Fibroblast of lung (primary cell): ENCODE measurements at regions not wholly inside any gene's neighbourhood (a gene's known extent, or its start where the extent isn't known, plus 50 kb on each side); places are given as distances from the start of the nearest gene placed in this dataset.

Source experiments
- DNase-seq, 2 donors: peaks; one replicate each; pipeline versions ENCODE4 v3.0.0 to v3.0.0-alpha.2; 2010; ENCODE audit warnings: low read depth in 2 of 2
- H2AFZ ChIP-seq: 2 replicates; pipeline ENCODE4 v1.5.1; 2012; ENCODE audit warnings: low read length, control low read depth, inconsistent platforms
- H3K27ac ChIP-seq: 2 replicates; pipeline ENCODE4 v1.5.1; 2011; ENCODE audit warnings: low read length, control low read depth; ENCODE audit not compliant: insufficient read depth
- H3K27me3 ChIP-seq: 2 replicates; pipeline ENCODE4 v1.5.1; 2011; ENCODE audit warnings: mild to moderate bottlenecking, low read length; ENCODE audit not compliant: control insufficient read depth, insufficient read depth
- H3K36me3 ChIP-seq: 2 replicates; pipeline ENCODE4 v1.5.1; 2011; ENCODE audit warnings: low read length; ENCODE audit not compliant: control insufficient read depth, insufficient read depth
- H3K4me1 ChIP-seq: 2 replicates; pipeline ENCODE4 v1.5.1; 2011; ENCODE audit warnings: low read length; ENCODE audit not compliant: control insufficient read depth, insufficient read depth; ENCODE audit errors: extremely low read depth
- H3K4me2 ChIP-seq: 2 replicates; pipeline ENCODE4 v1.5.1; 2011; ENCODE audit warnings: low read length, control low read depth; ENCODE audit not compliant: insufficient read depth; ENCODE audit errors: extremely low read depth
- H3K4me3 ChIP-seq, 4 experiments: fragments of 200-600 bp in 1 of 4; sonication (generic) in 1 of 4; replicated peaks in 1 of 4; 2 replicates each; pipeline ENCODE4 v1.5.1; 2011 to 2016; ENCODE audit warnings: low read length in 4 of 4, low read depth in 3 of 4, mild to moderate bottlenecking in 3 of 4, control low read depth in 2 of 4, inconsistent platforms in 1 of 4, mixed read lengths in 1 of 4; ENCODE audit not compliant: insufficient read depth in 1 of 4; ENCODE audit errors: control extremely low read depth in 1 of 4
- H3K79me2 ChIP-seq: 2 replicates; pipeline ENCODE4 v1.5.1; 2012; ENCODE audit warnings: mild to moderate bottlenecking, low read length, inconsistent platforms; ENCODE audit not compliant: control insufficient read depth, insufficient read depth
- H3K9ac ChIP-seq: 2 replicates; pipeline ENCODE4 v1.5.1; 2011; ENCODE audit warnings: mild to moderate bottlenecking, low read length, control low read depth; ENCODE audit not compliant: insufficient read depth
- H3K9me3 ChIP-seq: 2 replicates; pipeline ENCODE4 v1.5.1; 2012; ENCODE audit warnings: low read depth, low read length; ENCODE audit not compliant: control insufficient read depth, insufficient read depth
- H4K20me1 ChIP-seq: 2 replicates; pipeline ENCODE4 v1.5.1; 2011; ENCODE audit warnings: low read length; ENCODE audit not compliant: control insufficient read depth, insufficient read depth; ENCODE audit errors: extremely low read depth
- EZH2 ChIP-seq: IDR thresholded peaks from 2 replicates; pipeline ENCODE4 v1.5.1; 2012; ENCODE audit warnings: low read length, control low read depth, mild to moderate bottlenecking; ENCODE audit errors: missing control alignments
- TF ChIP-seq, protein P1 (sequence below), 2 donors: IDR thresholded peaks in 1 of 2; conservative IDR thresholded peaks in 1 of 2; 1 replicate in 1 of 2; 2 replicates in 1 of 2; pipeline ENCODE4 v1.5.1; 2011 to 2012; ENCODE audit warnings: low read length in 2 of 2, control low read depth in 1 of 2, inconsistent platforms in 1 of 2, low read depth in 1 of 2, mild to moderate bottlenecking in 1 of 2

DNA sequence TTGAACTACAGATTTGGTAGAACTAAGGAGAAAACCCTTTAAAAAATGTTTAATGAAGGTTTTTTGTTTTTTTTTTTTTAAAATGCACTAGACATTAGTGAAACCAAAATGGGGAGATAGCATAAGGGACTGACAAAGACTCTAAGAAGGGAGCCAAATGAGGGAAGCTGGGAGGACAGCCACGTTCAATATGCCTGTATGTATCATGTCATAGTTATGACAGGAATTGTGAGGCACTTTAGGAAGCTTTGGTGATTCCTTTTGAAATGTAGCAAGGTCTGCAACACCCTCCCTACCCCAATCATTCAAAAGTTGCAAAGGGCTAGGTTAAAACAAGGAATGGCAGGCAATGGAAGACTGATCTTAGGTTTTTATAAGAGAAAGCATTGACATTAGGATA, 526.0 kb downstream of the TLL1 start:
- no peak for TF ChIP-seq EZH2
- TF ChIP-seq, protein P1, sequence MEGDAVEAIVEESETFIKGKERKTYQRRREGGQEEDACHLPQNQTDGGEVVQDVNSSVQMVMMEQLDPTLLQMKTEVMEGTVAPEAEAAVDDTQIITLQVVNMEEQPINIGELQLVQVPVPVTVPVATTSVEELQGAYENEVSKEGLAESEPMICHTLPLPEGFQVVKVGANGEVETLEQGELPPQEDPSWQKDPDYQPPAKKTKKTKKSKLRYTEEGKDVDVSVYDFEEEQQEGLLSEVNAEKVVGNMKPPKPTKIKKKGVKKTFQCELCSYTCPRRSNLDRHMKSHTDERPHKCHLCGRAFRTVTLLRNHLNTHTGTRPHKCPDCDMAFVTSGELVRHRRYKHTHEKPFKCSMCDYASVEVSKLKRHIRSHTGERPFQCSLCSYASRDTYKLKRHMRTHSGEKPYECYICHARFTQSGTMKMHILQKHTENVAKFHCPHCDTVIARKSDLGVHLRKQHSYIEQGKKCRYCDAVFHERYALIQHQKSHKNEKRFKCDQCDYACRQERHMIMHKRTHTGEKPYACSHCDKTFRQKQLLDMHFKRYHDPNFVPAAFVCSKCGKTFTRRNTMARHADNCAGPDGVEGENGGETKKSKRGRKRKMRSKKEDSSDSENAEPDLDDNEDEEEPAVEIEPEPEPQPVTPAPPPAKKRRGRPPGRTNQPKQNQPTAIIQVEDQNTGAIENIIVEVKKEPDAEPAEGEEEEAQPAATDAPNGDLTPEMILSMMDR (conservative IDR thresholded peaks at IDR 0.05 in 1 of 2, IDR thresholded peaks at IDR 0.05 in 1 of 2; ENCODE audit: low read depth in 1 of 2, low read length in 2 of 2): no peak
- Histone ChIP-seq H3K36me3 (no peaks in the 10 kb centered on the region), H4K20me1 (no peaks in the 10 kb centered on the region), H3K9ac (no peak overlapping the region), H3K4me2 (no peak overlapping the region), H3K27ac (no peak overlapping the region), H3K4me3 (no peak overlapping the region), H3K9me3 (no peaks in the 10 kb centered on the region), H2AFZ (no peak overlapping the region), H3K27me3 (no peaks in the 10 kb centered on the region), H3K4me1 (no peaks in the 10 kb centered on the region), H3K79me2 (no peaks in the 10 kb centered on the region)
- peak in 1 of 2 donors; percentile 6 for DNase-seq

DNA sequence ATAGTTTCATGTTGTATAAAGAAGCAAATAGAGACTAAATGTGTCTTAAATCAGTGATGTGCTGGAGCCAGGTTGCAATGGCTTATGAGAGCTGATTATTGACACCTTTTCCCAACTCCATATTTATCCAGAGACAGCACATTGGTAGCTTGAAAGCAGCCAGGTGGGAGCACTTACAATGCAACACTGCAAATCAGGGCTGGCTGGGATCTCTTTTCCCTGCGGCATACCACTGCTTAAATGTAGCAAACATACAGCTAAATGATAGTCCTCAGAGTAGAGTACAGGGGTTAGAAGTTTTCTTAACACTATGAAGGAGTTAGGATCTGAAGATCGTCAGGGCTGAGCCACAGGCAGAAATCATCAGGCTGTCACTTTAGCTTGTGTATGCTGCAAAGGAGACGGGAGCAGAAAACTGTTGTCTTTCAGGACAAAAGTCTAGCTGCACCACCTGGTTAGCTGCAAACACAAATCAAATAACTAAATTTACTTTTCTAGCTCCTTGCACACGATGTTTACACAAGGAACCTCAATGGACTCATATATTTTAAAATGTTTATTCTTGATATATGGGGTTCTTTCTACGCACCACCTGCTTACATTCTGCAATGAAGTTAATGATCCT, 527.3 kb downstream of the TLL1 start:
- H2AFZ ChIP-seq: no peak overlapping the region

DNA sequence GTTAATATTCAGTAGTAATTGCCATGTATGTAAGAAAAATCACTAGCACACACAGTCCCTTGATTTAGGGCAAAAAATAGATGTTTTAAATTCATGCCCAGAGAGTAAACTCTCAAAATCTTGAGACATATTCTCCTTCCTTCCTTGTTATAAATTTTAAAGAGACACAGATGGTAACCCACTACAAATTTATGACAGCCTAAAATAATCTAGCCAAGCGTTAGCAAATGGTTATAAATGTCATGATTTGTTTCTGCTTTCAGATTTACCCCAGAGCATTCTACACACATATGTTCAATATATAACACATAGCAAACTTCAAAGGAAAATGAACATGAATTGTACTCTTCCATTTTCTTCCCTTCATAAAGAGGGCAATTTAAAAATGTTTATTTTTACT, 540.3 kb downstream of the TLL1 start:
- no peak for TF ChIP-seq EZH2
- TF ChIP-seq, protein P1 (conservative IDR thresholded peaks at IDR 0.05 in 1 of 2, IDR thresholded peaks at IDR 0.05 in 1 of 2; ENCODE audit: low read depth in 1 of 2, low read length in 2 of 2): no peak
- no peak overlapping the region for H3K27ac ChIP-seq
- H3K4me1 ChIP-seq: no peaks in the 10 kb centered on the region
- no peak overlapping the region for H3K9ac ChIP-seq
- DNase-seq: no peak
- no peak overlapping the region for H3K4me2 ChIP-seq
- no peak overlapping the region for H3K4me3 ChIP-seq
- no peaks in the 10 kb centered on the region for H3K36me3 ChIP-seq
- no peak overlapping the region for H2AFZ ChIP-seq
- H3K79me2 ChIP-seq: no peaks in the 10 kb centered on the region
- no peaks in the 10 kb centered on the region for H3K9me3 ChIP-seq
- no peaks in the 10 kb centered on the region for H4K20me1 ChIP-seq
- H3K27me3 ChIP-seq: no peaks in the 10 kb centered on the region

More for the DNA sequence above, 527.3 kb downstream of the TLL1 start:
- Histone ChIP-seq H3K36me3 (no peaks in the 10 kb centered on the region), H3K9ac (no peak overlapping the region), H3K4me3 (no peak overlapping the region), H3K27me3 (no peaks in the 10 kb centered on the region), H3K27ac (no peak overlapping the region), H3K4me2 (no peak overlapping the region), H4K20me1 (no peaks in the 10 kb centered on the region), H3K9me3 (no peaks in the 10 kb centered on the region), H3K4me1 (no peaks in the 10 kb centered on the region), H3K79me2 (no peaks in the 10 kb centered on the region)
- no peak for DNase-seq
- TF ChIP-seq, protein P1 (conservative IDR thresholded peaks at IDR 0.05 in 1 of 2, IDR thresholded peaks at IDR 0.05 in 1 of 2; ENCODE audit: low read depth in 1 of 2, low read length in 2 of 2): no peak
- TF ChIP-seq EZH2: no peak
